WERI-Rb-1 (cell line): ENCODE measurements at regions not wholly inside any gene's neighbourhood (a gene's known extent, or its start where the extent isn't known, plus 50 kb on each side); places are given as distances from the start of the nearest gene placed in this dataset.
"Not testable (repeated sequence)": the region's sequence is repeated elsewhere in the genome, so short reads cannot be mapped to it uniquely, and the experiment has no call there.

Source experiments
- DNase-seq: peaks from one replicate; pipeline ENCODE4 v3.0.0-alpha.2; 2020
- H3K27ac ChIP-seq: fragments of 250-450 bp; sonication (Bioruptor Pico); 2 replicates; pipeline ENCODE4 v1.5.1; 2020; ENCODE audit warnings: mild to moderate bottlenecking, moderate library complexity
- H3K27me3 ChIP-seq: fragments of 250-450 bp; sonication (Bioruptor Pico); 2 replicates; pipeline ENCODE4 v1.5.1; 2021; ENCODE audit warnings: mild to moderate bottlenecking, low read depth, moderate library complexity; ENCODE audit not compliant: insufficient read depth, severe bottlenecking
- H3K36me3 ChIP-seq: fragments of 250-450 bp; sonication (Bioruptor Pico); 2 replicates; pipeline ENCODE4 v1.5.1; 2020; ENCODE audit warnings: mild to moderate bottlenecking, moderate library complexity
- H3K4me3 ChIP-seq: 2 replicates; pipeline ENCODE4 v1.5.1; 2011; ENCODE audit warnings: low read depth, mild to moderate bottlenecking, control low read depth, low read length
- H3K9me3 ChIP-seq: fragments of 250-450 bp; sonication (Bioruptor Pico); 2 replicates; pipeline ENCODE4 v1.5.1; 2021; ENCODE audit warnings: mild to moderate bottlenecking, moderate library complexity; ENCODE audit not compliant: severe bottlenecking
- TF ChIP-seq, protein P1 (sequence below): IDR thresholded peaks from 2 replicates; pipeline ENCODE4 v1.5.1; 2011; ENCODE audit warnings: low read depth, mild to moderate bottlenecking, control low read depth, inconsistent platforms, low read length

- no peak for DNase-seq
- TF ChIP-seq, protein P1, sequence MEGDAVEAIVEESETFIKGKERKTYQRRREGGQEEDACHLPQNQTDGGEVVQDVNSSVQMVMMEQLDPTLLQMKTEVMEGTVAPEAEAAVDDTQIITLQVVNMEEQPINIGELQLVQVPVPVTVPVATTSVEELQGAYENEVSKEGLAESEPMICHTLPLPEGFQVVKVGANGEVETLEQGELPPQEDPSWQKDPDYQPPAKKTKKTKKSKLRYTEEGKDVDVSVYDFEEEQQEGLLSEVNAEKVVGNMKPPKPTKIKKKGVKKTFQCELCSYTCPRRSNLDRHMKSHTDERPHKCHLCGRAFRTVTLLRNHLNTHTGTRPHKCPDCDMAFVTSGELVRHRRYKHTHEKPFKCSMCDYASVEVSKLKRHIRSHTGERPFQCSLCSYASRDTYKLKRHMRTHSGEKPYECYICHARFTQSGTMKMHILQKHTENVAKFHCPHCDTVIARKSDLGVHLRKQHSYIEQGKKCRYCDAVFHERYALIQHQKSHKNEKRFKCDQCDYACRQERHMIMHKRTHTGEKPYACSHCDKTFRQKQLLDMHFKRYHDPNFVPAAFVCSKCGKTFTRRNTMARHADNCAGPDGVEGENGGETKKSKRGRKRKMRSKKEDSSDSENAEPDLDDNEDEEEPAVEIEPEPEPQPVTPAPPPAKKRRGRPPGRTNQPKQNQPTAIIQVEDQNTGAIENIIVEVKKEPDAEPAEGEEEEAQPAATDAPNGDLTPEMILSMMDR = no peak
- no peaks in the 10 kb centered on the region for H3K36me3 ChIP-seq
- no peak overlapping the region for H3K27ac ChIP-seq
- no peak overlapping the region for H3K4me3 ChIP-seq
- H3K27me3 ChIP-seq = no peaks in the 10 kb centered on the region
- no peaks in the 10 kb centered on the region for H3K9me3 ChIP-seq
These were observed 81.1 kb downstream of the TTLL2 start for GRCh38 chr6:167405778-167406532.

- H3K4me3 ChIP-seq, H3K9me3 ChIP-seq, H3K27ac ChIP-seq, DNase-seq, H3K36me3 ChIP-seq, H3K27me3 ChIP-seq: not testable (repeated sequence)
These were observed 81.8 kb downstream of the TTLL2 start for GRCh38 chr6:167406533-167407238.

- Histone ChIP-seq H3K9me3 (no peaks in the 10 kb centered on the region), H3K36me3 (no peaks in the 10 kb centered on the region), H3K27ac (no peak overlapping the region), H3K27me3 (no peaks in the 10 kb centered on the region), H3K4me3 (no peak overlapping the region)
- DNase-seq = no peak
- TF ChIP-seq, protein P1 = no peak
These were observed 82.6 kb downstream of the TTLL2 start for GRCh38 chr6:167407239-167408064.

- Histone ChIP-seq H3K27ac (no peak overlapping the region), H3K36me3 (no peaks in the 10 kb centered on the region), H3K9me3 (no peaks in the 10 kb centered on the region), H3K27me3 (no peaks in the 10 kb centered on the region), H3K4me3 (no peak overlapping the region)
- TF ChIP-seq, protein P1 = no peak
- DNase-seq = no peak
These were observed 83.5 kb downstream of the TTLL2 start for GRCh38 chr6:167408235-167408869.

DNA sequence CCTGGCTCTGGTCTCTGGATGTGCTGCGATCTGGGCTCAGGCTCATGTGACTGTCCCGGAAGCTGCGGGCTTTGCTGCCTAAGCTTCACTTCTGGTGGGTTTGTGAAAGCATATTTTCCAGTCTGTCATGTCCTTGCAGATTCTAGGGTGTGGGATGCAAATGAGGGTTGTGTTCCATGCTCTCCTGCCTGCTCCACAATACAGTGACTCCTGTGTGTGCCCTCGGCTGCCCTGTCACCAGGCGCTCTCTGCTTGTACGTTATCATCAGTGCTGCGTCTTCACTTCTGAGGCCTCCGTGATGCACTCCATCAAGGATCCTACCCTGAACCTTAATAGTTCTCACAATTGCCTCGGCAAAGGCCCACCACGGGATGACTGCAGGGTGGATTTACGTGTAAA, 84.2 kb downstream of the TTLL2 start:
- Histone ChIP-seq H3K36me3 (no peaks in the 10 kb centered on the region), H3K27me3 (no peaks in the 10 kb centered on the region), H3K4me3 (no peak overlapping the region), H3K27ac (no peak overlapping the region), H3K9me3 (no peaks in the 10 kb centered on the region)
- DNase-seq = no peak
- TF ChIP-seq, protein P1 = no peak
